NCI-H1417 treated with DMSO at 0.1 percent for 48 hours (cell line): ENCODE measurements at regions not wholly inside any gene's neighbourhood (a gene's known extent, or its start where the extent isn't known, plus 50 kb on each side); places are given as distances from the start of the nearest gene placed in this dataset.

Experiments used
- DNase-seq: peaks from one replicate; lab custom pipeline; 2025; lab: John Stamatoyannopoulos, UW

GRCh38 chr5:89989776-89990175 lies 419.8 kb downstream of the CETN3 start:
- DNase-seq: no peak

GRCh38 chr5:89988998-89989655 lies 420.4 kb downstream of the CETN3 start:
- DNase-seq: no peak

- DNase-seq: no peak
Measured at GRCh38 chr5:89988129-89988810, 421.3 kb downstream of the CETN3 start.

GRCh38 chr5:89983216-89983615 lies 426.3 kb downstream of the CETN3 start:
- no peak for DNase-seq

GRCh38 chr5:89981878-89982773 lies 427.4 kb downstream of the CETN3 start:
- DNase-seq: no peak

GRCh38 chr5:89981021-89981420 lies 428.5 kb downstream of the CETN3 start:
- DNase-seq: no peak

- no peak for DNase-seq
Measured at GRCh38 chr5:89973516-89973915, 436.0 kb downstream of the CETN3 start.

GRCh38 chr5:89972901-89973300 lies 436.7 kb downstream of the CETN3 start:
- no peak for DNase-seq

- no peak for DNase-seq
Measured at GRCh38 chr5:89968958-89969381, 440.6 kb downstream of the CETN3 start.

- DNase-seq: no peak
Measured at GRCh38 chr5:89967771-89968444, 441.6 kb downstream of the CETN3 start.

GRCh38 chr5:89956838-89957237 lies 452.7 kb downstream of the CETN3 start:
- no peak for DNase-seq

- no peak for DNase-seq
Measured at GRCh38 chr5:89954916-89955315, 454.6 kb downstream of the CETN3 start.

GRCh38 chr5:89951876-89952275 lies 457.7 kb downstream of the CETN3 start:
- DNase-seq: no peak

- DNase-seq: no peak
Measured at GRCh38 chr5:89950234-89950633, 459.3 kb downstream of the CETN3 start.

- no peak for DNase-seq
Measured at GRCh38 chr5:89948977-89949376, 460.6 kb downstream of the CETN3 start.

GRCh38 chr5:89946916-89947315 lies 462.6 kb downstream of the CETN3 start:
- no peak for DNase-seq

GRCh38 chr5:89946508-89946907 lies 463.0 kb downstream of the CETN3 start:
- no peak for DNase-seq

- no peak for DNase-seq
Measured at GRCh38 chr5:89942171-89942570, 467.4 kb downstream of the CETN3 start.

GRCh38 chr5:89936576-89936975 lies 473.0 kb downstream of the CETN3 start:
- DNase-seq: no peak

- no peak for DNase-seq
Measured at GRCh38 chr5:89934069-89934468, 475.5 kb downstream of the CETN3 start.

- DNase-seq: no peak
Measured at GRCh38 chr5:89932771-89933181, 476.8 kb downstream of the CETN3 start.
